ENCODE measurements at regions not wholly inside any gene's neighbourhood (a gene's known extent, or its start where the extent isn't known, plus 50 kb on each side); places are given as distances from the start of the nearest gene placed in this dataset.

- TF ChIP-seq CTCF (IDR thresholded peaks at IDR 0.05; ENCODE audit: low read depth, low read length): no peak
- DNase-seq (ENCODE audit: extremely low read depth, low read depth): no peak
Measured at GRCh38 chr5:2133936-2134335, 251.2 kb upstream of the IRX4 start.

- DNase-seq (ENCODE audit: extremely low read depth, low read depth): no peak
- TF ChIP-seq CTCF (IDR thresholded peaks at IDR 0.05; ENCODE audit: low read depth, low read length): no peak
Measured at GRCh38 chr5:2133080-2133479, 250.4 kb upstream of the IRX4 start.

- no peak for DNase-seq (ENCODE audit: extremely low read depth, low read depth)
- no peak for TF ChIP-seq CTCF (IDR thresholded peaks at IDR 0.05; ENCODE audit: low read depth, low read length)
Measured at GRCh38 chr5:2132497-2132847, 249.7 kb upstream of the IRX4 start.

GRCh38 chr5:2131826-2132496, 249.2 kb upstream of the IRX4 start:
- DNase-seq (ENCODE audit: extremely low read depth, low read depth): no peak
- TF ChIP-seq CTCF (IDR thresholded peaks at IDR 0.05; ENCODE audit: low read depth, low read length): no peak

- DNase-seq (ENCODE audit: extremely low read depth, low read depth): no peak
Measured at GRCh38 chr5:2131196-2131595, 248.5 kb upstream of the IRX4 start.

GRCh38 chr5:2130361-2130760, 247.6 kb upstream of the IRX4 start:
- DNase-seq (ENCODE audit: extremely low read depth, low read depth): no peak
- no peak for TF ChIP-seq CTCF (IDR thresholded peaks at IDR 0.05; ENCODE audit: low read depth, low read length)

More at GRCh38 chr5:2131196-2131595, 248.5 kb upstream of the IRX4 start:
- no peak for TF ChIP-seq CTCF (IDR thresholded peaks at IDR 0.05; ENCODE audit: low read depth, low read length)

GRCh38 chr5:2129568-2130272, 247.0 kb upstream of the IRX4 start:
- no peak for DNase-seq (ENCODE audit: extremely low read depth, low read depth)
- TF ChIP-seq CTCF (IDR thresholded peaks at IDR 0.05; ENCODE audit: low read depth, low read length): no peak

Data from AG09319 (cell line).